ENCODE measurements at regions not wholly inside any gene's neighbourhood (a gene's known extent, or its start where the extent isn't known, plus 50 kb on each side); places are given as distances from the start of the nearest gene placed in this dataset.

- TF ChIP-seq CTCF (IDR thresholded peaks at IDR 0.05; ENCODE audit: insufficient read depth, low read length, severe bottlenecking) = no peak
- Histone ChIP-seq H3K36me3 (ENCODE audit: control insufficient read depth, insufficient read depth, low read length) (no peaks in the 10 kb centered on the region), H3K4me3 (ENCODE audit: low read depth, low read length) (no peak overlapping the region), H3K27me3 (ENCODE audit: control insufficient read depth, insufficient read depth, low read length) (no peaks in the 10 kb centered on the region)
- DNase-seq (ENCODE audit: low read depth) (no peak), FAIRE-seq (no peak)
Measured at GRCh38 chr2:123262856-123263255, 762.2 kb upstream of the CNTNAP5 start.

- no peak for DNase-seq (ENCODE audit: low read depth)
- H3K36me3 ChIP-seq (ENCODE audit: control insufficient read depth, insufficient read depth, low read length) = no peaks in the 10 kb centered on the region
- no peak for FAIRE-seq
- no peaks in the 10 kb centered on the region for H3K27me3 ChIP-seq (ENCODE audit: control insufficient read depth, insufficient read depth, low read length)
- H3K4me3 ChIP-seq (ENCODE audit: low read depth, low read length) = no peak overlapping the region
- no peak for TF ChIP-seq CTCF (IDR thresholded peaks at IDR 0.05; ENCODE audit: insufficient read depth, low read length, severe bottlenecking)
Measured at GRCh38 chr2:123283431-123283830, 741.7 kb upstream of the CNTNAP5 start.

DNA sequence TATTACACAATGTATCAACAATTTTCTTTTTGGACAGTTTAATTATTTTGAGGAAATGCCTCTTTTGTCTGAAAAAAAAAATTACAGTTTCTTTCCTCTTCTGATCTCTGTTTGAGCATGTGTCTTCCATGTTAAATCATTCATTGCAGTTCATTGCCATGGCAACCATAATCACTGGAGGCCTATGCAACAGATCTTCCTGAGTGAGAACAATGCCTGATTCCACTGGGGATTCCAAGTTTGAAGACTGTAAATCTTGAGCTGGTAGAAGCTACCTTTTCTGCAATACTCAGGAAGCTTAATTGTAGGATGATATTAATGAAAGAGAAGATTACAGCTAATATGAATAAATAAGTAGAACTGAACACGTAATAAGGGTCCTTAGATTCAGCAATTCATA is 721.4 kb upstream of the CNTNAP5 start:
- no peaks in the 10 kb centered on the region for H3K27me3 ChIP-seq (ENCODE audit: control insufficient read depth, insufficient read depth, low read length)
- DNase-seq (ENCODE audit: low read depth) = no peak
- no peak for TF ChIP-seq CTCF (IDR thresholded peaks at IDR 0.05; ENCODE audit: insufficient read depth, low read length, severe bottlenecking)
- no peaks in the 10 kb centered on the region for H3K36me3 ChIP-seq (ENCODE audit: control insufficient read depth, insufficient read depth, low read length)
- FAIRE-seq = no peak
- no peak overlapping the region for H3K4me3 ChIP-seq (ENCODE audit: low read depth, low read length)

All from bronchial epithelial cell (primary cell).